ENCODE measurements at regions not wholly inside any gene's neighbourhood (a gene's known extent, or its start where the extent isn't known, plus 50 kb on each side); places are given as distances from the start of the nearest gene placed in this dataset.

- TF ChIP-seq POLR2A (IDR thresholded peaks at IDR 0.05; ENCODE audit: low read depth, low read length), result no peak
- TF ChIP-seq TAF1 (IDR thresholded peaks at IDR 0.05; ENCODE audit: low read depth, low read length), result no peak
- TF ChIP-seq SPI1 (IDR thresholded peaks at IDR 0.05; ENCODE audit: low read depth, low read length), result no peak
- TF ChIP-seq POU2F2 (IDR thresholded peaks at IDR 0.05; ENCODE audit: low read depth, low read length), result no peak
Measured at GRCh38 chr14:99038431-99038820, 233.6 kb downstream of the BCL11B start.

Data from GM12891 (cell line).